Fibroblast of pulmonary artery (primary cell): ENCODE measurements at regions not wholly inside any gene's neighbourhood (a gene's known extent, or its start where the extent isn't known, plus 50 kb on each side); places are given as distances from the start of the nearest gene placed in this dataset.

Source experiments
- DNase-seq: peaks from one replicate; pipeline ENCODE4 v3.0.0-alpha.2; 2010; ENCODE audit warnings: low read depth
- H3K4me3 ChIP-seq: replicated peaks from 2 replicates; pipeline ENCODE4 v1.5.1; 2011; ENCODE audit warnings: low read depth, mild to moderate bottlenecking, control low read depth, low read length, moderate library complexity
- CTCF ChIP-seq: IDR thresholded peaks from 2 replicates; pipeline ENCODE4 v1.5.1; 2011; ENCODE audit warnings: mild to moderate bottlenecking, control low read depth, low read length, inconsistent platforms; ENCODE audit errors: missing control alignments

- H3K4me3 ChIP-seq: no peak overlapping the region
- TF ChIP-seq CTCF: no peak
- no peak for DNase-seq
Observed at GRCh38 chr12:108040947-108041346, 88.1 kb upstream of the WSCD2 start.

- TF ChIP-seq CTCF: no peak
- DNase-seq: no peak
- H3K4me3 ChIP-seq: no peak overlapping the region
Observed at GRCh38 chr12:108043286-108043685, 85.8 kb upstream of the WSCD2 start.

GRCh38 chr12:108043750-108044533, 85.1 kb upstream of the WSCD2 start:
- DNase-seq: no peak
- no peak overlapping the region for H3K4me3 ChIP-seq
- TF ChIP-seq CTCF: no peak

GRCh38 chr12:108046135-108046534, 83.0 kb upstream of the WSCD2 start:
- H3K4me3 ChIP-seq: no peak overlapping the region
- no peak for DNase-seq
- TF ChIP-seq CTCF: no peak

- no peak for TF ChIP-seq CTCF
- DNase-seq: no peak
- H3K4me3 ChIP-seq: no peak overlapping the region
Observed at GRCh38 chr12:108046650-108047049, 82.4 kb upstream of the WSCD2 start.

- peak; percentile 13 for DNase-seq
- TF ChIP-seq CTCF: no peak
- H3K4me3 ChIP-seq: no peak overlapping the region
Observed at GRCh38 chr12:108047071-108047550, 82.0 kb upstream of the WSCD2 start.

GRCh38 chr12:108048686-108049085, 80.4 kb upstream of the WSCD2 start:
- TF ChIP-seq CTCF: no peak
- H3K4me3 ChIP-seq: no peak overlapping the region
- no peak for DNase-seq
